ENCODE measurements at regions not wholly inside any gene's neighbourhood (a gene's known extent, or its start where the extent isn't known, plus 50 kb on each side); places are given as distances from the start of the nearest gene placed in this dataset.
A peak's percentile ranks its signal among the peaks of the same experiment; 100 is the strongest.
"Not testable (repeated sequence)": the region's sequence is repeated elsewhere in the genome, so short reads cannot be mapped to it uniquely, and the experiment has no call there.

DNA sequence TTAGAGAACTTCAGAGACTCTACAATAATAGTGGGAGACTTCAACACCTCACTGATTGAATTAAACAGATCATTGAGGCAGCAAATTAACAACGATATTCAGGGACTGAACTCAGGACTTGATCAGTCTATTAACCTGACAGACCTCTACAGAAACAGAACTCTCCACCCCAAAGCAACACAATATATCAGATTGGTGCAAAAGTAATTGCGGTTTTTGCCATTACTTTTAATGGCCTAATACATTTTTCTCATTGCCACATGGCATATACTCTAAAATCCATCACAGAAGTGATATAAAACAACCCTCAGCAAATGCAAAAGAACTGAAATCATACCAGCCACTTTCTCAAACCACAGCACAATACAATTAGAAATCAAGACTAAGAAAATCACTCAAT is 298.1 kb upstream of the SGO1 start:
- no peaks in the 10 kb centered on the region for H3K4me1 ChIP-seq
- intact Hi-C loops (cut with DNase I; ENCODE audit: low total_unique reads) = no loop called here
- H3K27ac ChIP-seq = no peak overlapping the region
- H3K9me3 ChIP-seq = peaks cover 0 to 26% (median 15%) of the 10 kb centered on the region in 4 donors
- H3K27me3 ChIP-seq = no peaks in the 10 kb centered on the region
- no peak overlapping the region for H3K4me3 ChIP-seq
- no peaks in the 10 kb centered on the region for H3K36me3 ChIP-seq
- no peak for DNase-seq
- TF ChIP-seq, protein P1, sequence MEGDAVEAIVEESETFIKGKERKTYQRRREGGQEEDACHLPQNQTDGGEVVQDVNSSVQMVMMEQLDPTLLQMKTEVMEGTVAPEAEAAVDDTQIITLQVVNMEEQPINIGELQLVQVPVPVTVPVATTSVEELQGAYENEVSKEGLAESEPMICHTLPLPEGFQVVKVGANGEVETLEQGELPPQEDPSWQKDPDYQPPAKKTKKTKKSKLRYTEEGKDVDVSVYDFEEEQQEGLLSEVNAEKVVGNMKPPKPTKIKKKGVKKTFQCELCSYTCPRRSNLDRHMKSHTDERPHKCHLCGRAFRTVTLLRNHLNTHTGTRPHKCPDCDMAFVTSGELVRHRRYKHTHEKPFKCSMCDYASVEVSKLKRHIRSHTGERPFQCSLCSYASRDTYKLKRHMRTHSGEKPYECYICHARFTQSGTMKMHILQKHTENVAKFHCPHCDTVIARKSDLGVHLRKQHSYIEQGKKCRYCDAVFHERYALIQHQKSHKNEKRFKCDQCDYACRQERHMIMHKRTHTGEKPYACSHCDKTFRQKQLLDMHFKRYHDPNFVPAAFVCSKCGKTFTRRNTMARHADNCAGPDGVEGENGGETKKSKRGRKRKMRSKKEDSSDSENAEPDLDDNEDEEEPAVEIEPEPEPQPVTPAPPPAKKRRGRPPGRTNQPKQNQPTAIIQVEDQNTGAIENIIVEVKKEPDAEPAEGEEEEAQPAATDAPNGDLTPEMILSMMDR (IDR thresholded peaks at IDR 0.05) = no peak
- TF ChIP-seq EP300 (IDR thresholded peaks at IDR 0.05) (no peak), POLR2A (IDR thresholded peaks at IDR 0.05) (no peak), POLR2AphosphoS5 (IDR thresholded peaks at IDR 0.05) (no peak)
- 73 to 95% (median 80%) methylated on average over 2 of the region's 2 CpGs for WGBS, 5 donors

DNA sequence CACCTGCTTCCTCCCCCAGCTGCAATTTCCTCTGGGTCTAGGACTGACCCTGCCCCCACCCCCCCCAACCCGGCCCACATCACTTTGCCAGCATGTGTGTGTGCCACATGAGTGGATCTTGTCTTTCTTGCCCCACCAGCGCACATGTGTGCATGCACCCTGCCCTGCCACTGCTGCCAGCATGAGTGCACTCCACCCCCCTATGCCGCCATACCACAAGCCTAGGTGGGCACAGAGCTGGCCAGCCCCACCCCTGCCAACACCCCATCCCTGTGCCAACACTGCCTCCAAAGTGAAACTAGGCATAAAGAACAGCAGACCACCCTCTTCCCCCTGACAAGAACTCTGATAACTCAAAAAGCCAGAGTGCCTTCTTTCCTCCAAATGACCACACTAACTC is 296.3 kb upstream of the SGO1 start:
- no peaks in the 10 kb centered on the region for H3K4me1 ChIP-seq
- no peak overlapping the region for H3K4me3 ChIP-seq
- 89 to 100% (median 90%) methylated on average over 3 of the region's 3 CpGs for WGBS, 5 donors
- peaks cover 0 to 26% (median 15%) of the 10 kb centered on the region in 4 donors for H3K9me3 ChIP-seq
- H3K36me3 ChIP-seq = no peaks in the 10 kb centered on the region
- intact Hi-C loops (cut with DNase I; ENCODE audit: low total_unique reads) = no loop called here
- DNase-seq = no peak
- TF ChIP-seq, protein P1 (IDR thresholded peaks at IDR 0.05) = no peak
- no peak for TF ChIP-seq POLR2A (IDR thresholded peaks at IDR 0.05)
- TF ChIP-seq EP300 (IDR thresholded peaks at IDR 0.05) = no peak
- no peak for TF ChIP-seq POLR2AphosphoS5 (IDR thresholded peaks at IDR 0.05)
- H3K27me3 ChIP-seq = no peaks in the 10 kb centered on the region
- no peak overlapping the region for H3K27ac ChIP-seq

DNA sequence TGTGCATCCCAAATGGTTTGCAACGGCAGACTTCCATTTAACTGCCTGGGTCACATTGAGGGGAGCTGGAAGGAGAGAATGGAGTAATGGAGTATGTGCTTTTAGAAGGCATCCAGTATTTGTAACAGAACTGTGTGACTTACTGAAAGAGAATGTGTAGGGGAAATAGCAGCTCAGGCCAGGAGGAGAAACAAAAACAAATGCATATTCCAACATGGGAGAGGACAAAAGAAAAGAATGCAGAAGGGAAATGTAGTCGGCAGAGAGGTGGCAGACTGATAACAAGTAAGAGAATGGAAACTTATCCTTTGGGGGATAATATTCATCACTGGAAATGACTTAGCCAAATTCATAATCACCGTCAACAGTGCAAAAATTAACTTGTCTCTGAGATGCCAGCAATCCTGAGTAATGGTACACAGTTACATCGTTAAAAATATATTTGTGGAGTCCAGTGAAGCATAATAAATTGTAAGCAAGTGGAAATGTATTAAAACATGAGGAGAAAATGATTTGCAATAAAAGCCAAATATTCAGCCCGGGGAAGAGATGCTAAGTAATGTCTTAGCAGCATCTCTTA is 294.9 kb upstream of the SGO1 start:
- no peak overlapping the region for H3K4me3 ChIP-seq
- H3K9me3 ChIP-seq = peaks cover 0 to 26% (median 15%) of the 10 kb centered on the region in 4 donors
- intact Hi-C loops (cut with DNase I; ENCODE audit: low total_unique reads) = no loop called here
- peak in 1 of 2 donors; percentile 58 for DNase-seq
- H3K27ac ChIP-seq = no peak overlapping the region
- 60 to 79% (median 61%) methylated on average over 5 of the region's 5 CpGs for WGBS, 5 donors
- no peaks in the 10 kb centered on the region for H3K36me3 ChIP-seq
- no peaks in the 10 kb centered on the region for H3K4me1 ChIP-seq
- TF ChIP-seq, protein P1 (IDR thresholded peaks at IDR 0.05) = no peak
- TF ChIP-seq POLR2A (IDR thresholded peaks at IDR 0.05) = no peak
- no peaks in the 10 kb centered on the region for H3K27me3 ChIP-seq

DNA sequence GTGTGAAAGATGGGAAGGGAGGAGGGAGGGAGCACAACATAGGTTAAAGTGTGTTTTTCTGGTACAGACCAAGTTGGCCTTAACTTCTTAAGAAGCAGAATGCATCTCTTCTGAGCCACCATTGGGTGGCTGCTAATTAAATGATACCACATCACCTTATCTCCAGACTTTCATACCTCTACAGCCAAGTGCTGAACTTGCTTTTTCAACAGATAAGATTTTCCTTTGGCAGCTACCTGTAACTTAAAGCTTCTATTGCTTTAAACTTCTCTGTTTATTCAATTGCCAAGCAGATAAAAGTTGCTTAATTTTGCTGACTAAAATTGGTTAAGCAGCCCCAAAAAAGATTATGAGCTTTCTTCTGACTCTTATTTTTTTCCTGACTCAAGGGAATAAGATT is 292.4 kb upstream of the SGO1 start:
- no peak overlapping the region for H3K27ac ChIP-seq
- intact Hi-C loops (cut with DNase I; ENCODE audit: low total_unique reads) = no loop called here
- H3K4me1 ChIP-seq = no peaks in the 10 kb centered on the region
- no peaks in the 10 kb centered on the region for H3K27me3 ChIP-seq
- peaks cover 0 to 15% (median 8%) of the 10 kb centered on the region in 4 donors for H3K9me3 ChIP-seq
- H3K4me3 ChIP-seq = no peak overlapping the region
- peak in 1 of 2 donors; percentile 3 for DNase-seq
- H3K36me3 ChIP-seq = no peaks in the 10 kb centered on the region
- TF ChIP-seq, protein P1 (IDR thresholded peaks at IDR 0.05) = no peak
- TF ChIP-seq POLR2AphosphoS5 (IDR thresholded peaks at IDR 0.05) = no peak
- TF ChIP-seq EP300 (IDR thresholded peaks at IDR 0.05) = no peak
- TF ChIP-seq POLR2A (IDR thresholded peaks at IDR 0.05) = no peak

DNA sequence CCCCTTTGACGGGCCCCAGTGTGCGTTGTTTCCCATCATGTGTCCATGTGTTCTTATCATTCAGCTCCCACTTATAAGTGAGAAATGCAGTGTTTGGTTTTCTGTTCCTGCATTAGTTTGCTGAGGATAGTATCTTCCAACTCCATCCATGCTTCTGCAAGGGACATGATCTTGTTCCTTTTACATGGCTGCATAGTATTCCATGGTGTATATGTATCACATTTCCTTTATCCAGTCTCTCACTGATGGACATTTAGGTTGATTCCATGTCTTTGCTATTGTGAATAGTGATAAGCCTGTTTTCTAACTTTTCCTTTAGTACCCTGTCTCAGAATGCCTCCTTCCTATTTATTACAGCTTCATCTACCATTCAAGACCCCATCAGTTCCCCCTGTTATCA is 278.2 kb upstream of the SGO1 start:
- H3K4me3 ChIP-seq, H3K27ac ChIP-seq: not testable (repeated sequence)

More for the DNA sequence above, 278.2 kb upstream of the SGO1 start:
- WGBS, 5 donors = 91 to 100% (median 98%) methylated on average over 2 of the region's 2 CpGs
- H3K27me3 ChIP-seq; H3K9me3 ChIP-seq; DNase-seq; H3K4me1 ChIP-seq; H3K36me3 ChIP-seq; intact Hi-C loops (cut with DNase I; ENCODE audit: low total_unique reads): not testable (repeated sequence)
